Hepatocyte (in vitro differentiated cells): ENCODE measurements at regions not wholly inside any gene's neighbourhood (a gene's known extent, or its start where the extent isn't known, plus 50 kb on each side); places are given as distances from the start of the nearest gene placed in this dataset.

Experiments
- DNase-seq: peaks from one replicate; pipeline ENCODE4 v3.0.0-alpha.2; 2016; ENCODE audit warnings: low spot score
- H2AFZ ChIP-seq: fragments of 200-600 bp; sonication (generic); 2 replicates; pipeline ENCODE4 v1.6.0; 2016; ENCODE audit warnings: antibody characterized with exemption, mild to moderate bottlenecking
- H3K27ac ChIP-seq: fragments of 200-600 bp; sonication (generic); 2 replicates; pipeline ENCODE4 v1.5.1; 2016; ENCODE audit warnings: mild to moderate bottlenecking
- H3K27me3 ChIP-seq: fragments of 200-600 bp; sonication (generic); 2 replicates; pipeline ENCODE4 v1.6.1; 2016
- H3K36me3 ChIP-seq: fragments of 200-600 bp; sonication (generic); replicated peaks from 2 replicates; pipeline ENCODE4 v1.5.1; 2016; ENCODE audit warnings: low read depth; ENCODE audit not compliant: insufficient read depth
- H3K4me1 ChIP-seq: fragments of 200-600 bp; sonication (generic); 2 replicates; pipeline ENCODE4 v1.5.1; 2016; ENCODE audit warnings: mild to moderate bottlenecking, moderate library complexity; ENCODE audit not compliant: insufficient read depth
- H3K4me2 ChIP-seq: fragments of 200-600 bp; sonication (generic); 2 replicates; pipeline ENCODE4 v1.6.0; 2016
- H3K4me3 ChIP-seq: fragments of 200-600 bp; sonication (generic); 2 replicates; pipeline ENCODE4 v1.5.1; 2016; ENCODE audit warnings: mild to moderate bottlenecking
- H3K79me2 ChIP-seq: fragments of 200-600 bp; sonication (generic); 2 replicates; pipeline ENCODE4 v1.6.0; 2017; ENCODE audit warnings: mild to moderate bottlenecking
- H3K9me2 ChIP-seq: fragments of 200-600 bp; sonication (generic); replicated peaks from 2 replicates; pipeline ENCODE4 v1.6.0; 2017; ENCODE audit warnings: mild to moderate bottlenecking; ENCODE audit not compliant: insufficient read depth
- H3K9me3 ChIP-seq: fragments of 200-600 bp; sonication (generic); 2 replicates; pipeline ENCODE4 v1.5.1; 2016; ENCODE audit warnings: low read depth, mild to moderate bottlenecking
- H4K20me1 ChIP-seq: fragments of 200-600 bp; sonication (generic); 2 replicates; pipeline ENCODE4 v1.6.0; 2016; ENCODE audit warnings: mild to moderate bottlenecking; ENCODE audit not compliant: insufficient read depth, poor library complexity, severe bottlenecking
- EZH2 ChIP-seq: fragments of 200-600 bp; sonication (generic); IDR thresholded peaks from 2 replicates; pipeline ENCODE4 v1.6.1; 2016; ENCODE audit warnings: antibody characterized with exemption, mild to moderate bottlenecking, borderline replicate concordance
- EZH2phosphoT487 ChIP-seq: fragments of 200-600 bp; sonication (generic); IDR thresholded peaks from one replicate; pipeline ENCODE4 v1.6.1; 2018; ENCODE audit warnings: antibody characterized with exemption, mild to moderate bottlenecking, low read depth, moderate library complexity; ENCODE audit not compliant: unreplicated experiment, severe bottlenecking
- WGBS: methylation state at CpG from one replicate; pipeline ENCODE4 v1.1.6; 2016; ENCODE audit warnings: low lambda C conversion rate; ENCODE audit errors: missing lambda C conversion rate; 5-methylcytosine and 5-hydroxymethylcytosine counted together
- TF ChIP-seq, protein P1 (sequence below): fragments of 200-600 bp; sonication (generic); IDR thresholded peaks from 2 replicates; pipeline ENCODE4 v1.5.1; 2016; ENCODE audit warnings: antibody characterized with exemption, mild to moderate bottlenecking; ENCODE audit not compliant: poor library complexity

DNA sequence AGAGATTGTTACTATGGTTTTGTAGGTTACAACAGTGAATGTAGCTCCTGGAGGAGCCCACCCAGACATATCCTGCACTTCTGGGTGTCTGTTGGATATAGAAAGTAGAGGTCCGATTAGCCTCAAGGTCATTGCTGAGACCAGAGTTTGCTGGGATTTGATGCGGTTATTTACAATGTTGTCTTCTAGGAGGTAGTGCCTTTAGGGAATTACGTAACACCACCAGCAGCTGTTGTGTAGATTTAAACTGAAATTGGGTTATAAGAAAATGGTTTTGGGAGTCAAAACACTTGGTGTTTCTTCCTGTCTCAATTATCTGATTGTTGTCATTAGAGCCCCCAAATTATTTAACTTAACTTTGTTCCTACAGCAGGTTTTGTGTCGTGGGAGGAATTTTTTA lies 225.3 kb upstream of the PELI2 start:
- Histone ChIP-seq H3K4me2 (no peak overlapping the region), H3K9me2 (no peaks in the 10 kb centered on the region), H2AFZ (no peak overlapping the region), H3K4me1 (no peaks in the 10 kb centered on the region), H3K27me3 (no peaks in the 10 kb centered on the region), H3K79me2 (no peaks in the 10 kb centered on the region), H3K4me3 (no peak overlapping the region), H3K36me3 (no peaks in the 10 kb centered on the region), H3K27ac (no peak overlapping the region), H4K20me1 (no peaks in the 10 kb centered on the region), H3K9me3 (no peaks in the 10 kb centered on the region)
- WGBS = 81% methylated on average over 4 of the region's 4 CpGs
- TF ChIP-seq EZH2phosphoT487 (no peak), EZH2 (no peak)
- TF ChIP-seq, protein P1, sequence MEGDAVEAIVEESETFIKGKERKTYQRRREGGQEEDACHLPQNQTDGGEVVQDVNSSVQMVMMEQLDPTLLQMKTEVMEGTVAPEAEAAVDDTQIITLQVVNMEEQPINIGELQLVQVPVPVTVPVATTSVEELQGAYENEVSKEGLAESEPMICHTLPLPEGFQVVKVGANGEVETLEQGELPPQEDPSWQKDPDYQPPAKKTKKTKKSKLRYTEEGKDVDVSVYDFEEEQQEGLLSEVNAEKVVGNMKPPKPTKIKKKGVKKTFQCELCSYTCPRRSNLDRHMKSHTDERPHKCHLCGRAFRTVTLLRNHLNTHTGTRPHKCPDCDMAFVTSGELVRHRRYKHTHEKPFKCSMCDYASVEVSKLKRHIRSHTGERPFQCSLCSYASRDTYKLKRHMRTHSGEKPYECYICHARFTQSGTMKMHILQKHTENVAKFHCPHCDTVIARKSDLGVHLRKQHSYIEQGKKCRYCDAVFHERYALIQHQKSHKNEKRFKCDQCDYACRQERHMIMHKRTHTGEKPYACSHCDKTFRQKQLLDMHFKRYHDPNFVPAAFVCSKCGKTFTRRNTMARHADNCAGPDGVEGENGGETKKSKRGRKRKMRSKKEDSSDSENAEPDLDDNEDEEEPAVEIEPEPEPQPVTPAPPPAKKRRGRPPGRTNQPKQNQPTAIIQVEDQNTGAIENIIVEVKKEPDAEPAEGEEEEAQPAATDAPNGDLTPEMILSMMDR = no peak
- no peak for DNase-seq

DNA sequence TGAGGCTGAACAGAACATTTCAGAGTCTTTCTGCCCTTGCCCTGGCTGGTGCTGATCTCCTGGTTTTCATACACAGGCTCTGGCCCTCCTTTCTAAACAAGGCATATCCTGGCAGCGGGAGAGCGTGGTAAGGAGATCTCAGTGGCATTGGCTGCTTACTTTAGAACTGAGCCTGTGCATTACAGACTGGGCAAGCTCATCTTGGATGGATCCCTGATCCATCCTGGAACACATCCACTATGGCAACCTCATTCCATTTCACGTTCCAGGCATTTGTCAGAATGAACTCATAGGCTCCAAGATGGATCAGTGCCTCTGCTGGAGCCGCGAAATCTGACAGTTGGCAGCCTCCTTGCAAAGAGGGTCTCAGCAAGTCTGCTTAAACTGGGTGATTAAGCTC lies 224.5 kb upstream of the PELI2 start:
- Histone ChIP-seq H3K27me3 (no peaks in the 10 kb centered on the region), H3K4me2 (no peak overlapping the region), H3K36me3 (no peaks in the 10 kb centered on the region), H3K4me1 (no peaks in the 10 kb centered on the region), H4K20me1 (no peaks in the 10 kb centered on the region), H3K9me2 (no peaks in the 10 kb centered on the region), H3K27ac (no peak overlapping the region), H3K4me3 (no peak overlapping the region), H2AFZ (no peak overlapping the region), H3K79me2 (no peaks in the 10 kb centered on the region), H3K9me3 (no peaks in the 10 kb centered on the region)
- WGBS = 93% methylated on average over 5 of the region's 5 CpGs
- no peak for DNase-seq
- TF ChIP-seq, protein P1 = no peak
- TF ChIP-seq EZH2 = no peak
- TF ChIP-seq EZH2phosphoT487 = no peak

DNA sequence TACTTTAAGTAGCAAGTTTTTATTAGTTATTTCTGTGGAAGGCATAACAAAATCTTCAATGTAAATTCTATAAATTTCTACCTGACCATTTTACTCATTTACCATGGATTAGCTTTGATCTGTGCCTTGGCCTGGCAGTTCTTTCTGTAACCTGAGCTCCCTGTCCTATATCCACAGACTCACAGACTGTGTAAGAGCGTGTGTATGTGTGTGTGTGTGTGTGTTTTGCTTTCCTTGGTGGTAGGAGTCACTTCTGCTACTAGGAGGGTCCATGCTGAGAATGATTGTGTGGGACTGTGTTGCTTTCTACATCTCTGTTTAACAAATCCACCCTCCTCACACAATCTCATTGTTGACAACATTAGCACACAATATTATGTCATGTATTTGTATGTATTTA lies 221.2 kb upstream of the PELI2 start:
- H3K4me1 ChIP-seq = no peaks in the 10 kb centered on the region
- no peak for DNase-seq
- H3K27ac ChIP-seq = no peak overlapping the region
- H3K4me3 ChIP-seq = no peak overlapping the region
- no peaks in the 10 kb centered on the region for H3K27me3 ChIP-seq
- no peaks in the 10 kb centered on the region for H4K20me1 ChIP-seq
- H3K9me2 ChIP-seq = no peaks in the 10 kb centered on the region
- no peaks in the 10 kb centered on the region for H3K9me3 ChIP-seq
- no peak for TF ChIP-seq EZH2
- TF ChIP-seq, protein P1 = no peak
- TF ChIP-seq EZH2phosphoT487 = no peak
- H3K79me2 ChIP-seq = no peaks in the 10 kb centered on the region
- 50% methylated on average over 1 of the region's 1 CpG for WGBS
- H2AFZ ChIP-seq = no peak overlapping the region
- no peaks in the 10 kb centered on the region for H3K36me3 ChIP-seq
- no peak overlapping the region for H3K4me2 ChIP-seq

DNA sequence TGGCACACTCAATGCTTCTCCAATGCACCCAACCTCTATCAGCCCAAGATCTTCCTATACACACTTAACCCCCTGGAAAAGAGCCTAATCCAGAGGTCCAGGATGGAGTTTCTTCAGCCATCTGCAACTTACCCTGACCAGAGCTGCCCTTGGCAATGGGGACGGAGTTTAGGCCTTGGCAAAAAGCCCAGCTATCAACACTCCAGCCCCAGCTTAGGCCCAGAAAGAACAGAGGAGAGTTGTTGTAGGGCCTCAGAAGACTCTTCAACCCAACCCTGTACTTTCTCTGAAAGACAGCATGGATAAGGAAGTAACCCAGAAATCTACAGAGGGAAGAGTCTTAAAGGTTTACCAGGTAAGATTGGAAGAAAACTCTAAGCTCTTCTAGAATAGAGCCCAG lies 219.3 kb upstream of the PELI2 start:
- no peak overlapping the region for H2AFZ ChIP-seq
- H3K27ac ChIP-seq = no peak overlapping the region
- 62% methylated on average over 1 of the region's 1 CpG for WGBS
- no peak overlapping the region for H3K4me3 ChIP-seq
- no peaks in the 10 kb centered on the region for H3K36me3 ChIP-seq
- H3K79me2 ChIP-seq = no peaks in the 10 kb centered on the region
- no peaks in the 10 kb centered on the region for H3K9me2 ChIP-seq
- TF ChIP-seq EZH2 (no peak), EZH2phosphoT487 (no peak)
- TF ChIP-seq, protein P1 = no peak
- H4K20me1 ChIP-seq = no peaks in the 10 kb centered on the region
- no peaks in the 10 kb centered on the region for H3K27me3 ChIP-seq
- H3K9me3 ChIP-seq = no peaks in the 10 kb centered on the region
- no peaks in the 10 kb centered on the region for H3K4me1 ChIP-seq
- DNase-seq = no peak
- H3K4me2 ChIP-seq = no peak overlapping the region
